CD4-positive, CD25-positive, alpha-beta regulatory T cell (primary cell): ENCODE measurements at regions not wholly inside any gene's neighbourhood (a gene's known extent, or its start where the extent isn't known, plus 50 kb on each side); places are given as distances from the start of the nearest gene placed in this dataset.
"Not testable (repeated sequence)": the region's sequence is repeated elsewhere in the genome, so short reads cannot be mapped to it uniquely, and the experiment has no call there.

Experiments
- ATAC-seq, 2 donors: fragments of 150-1000 bp; cut with Tn5 transposase; one replicate each; pipeline ENCODE4 v1.10.0; 2021; ENCODE audit warnings: low read depth in 2 of 2, moderate number of reproducible peaks in 2 of 2, moderate library complexity in 1 of 2
- DNase-seq, 3 donors: peaks; one replicate each; pipeline versions ENCODE4 v3.0.0 to v3.0.0-alpha.2; 2012 to 2022; ENCODE audit warnings: mixed read lengths in 1 of 3
- H3K27ac ChIP-seq: one replicate; pipeline ENCODE4 v1.7.0; 2013; ENCODE audit warnings: mild to moderate bottlenecking, low read length; ENCODE audit not compliant: insufficient read depth, poor library complexity, severe bottlenecking
- H3K27me3 ChIP-seq: one replicate; pipeline ENCODE4 v1.7.0; 2013; ENCODE audit warnings: low read length; ENCODE audit not compliant: control insufficient read depth, insufficient read depth
- H3K36me3 ChIP-seq: one replicate; pipeline ENCODE4 v1.7.0; 2013; ENCODE audit warnings: mild to moderate bottlenecking, low read length, moderate library complexity; ENCODE audit not compliant: control insufficient read depth, insufficient read depth
- H3K4me1 ChIP-seq: 2 replicates; pipeline ENCODE4 v1.7.0; 2013; ENCODE audit warnings: mild to moderate bottlenecking, low read length; ENCODE audit not compliant: insufficient read depth, control insufficient read depth, poor library complexity, severe bottlenecking
- H3K4me3 ChIP-seq: one replicate; pipeline ENCODE4 v1.7.0; 2013; ENCODE audit warnings: low read depth, mild to moderate bottlenecking, low read length, moderate library complexity
- H3K9me3 ChIP-seq, 2 experiments: 1 replicate in 1 of 2; 2 replicates in 1 of 2; pipeline ENCODE4 v1.7.0; 2013; ENCODE audit warnings: low read length in 2 of 2, mild to moderate bottlenecking in 1 of 2, moderate library complexity in 1 of 2; ENCODE audit not compliant: control insufficient read depth in 2 of 2
- H3K27ac Mint-ChIP-seq, 3 donors: one replicate each; pipeline ENCODE4 v1.8.0; 2020 to 2022; ENCODE audit warnings: mild to moderate bottlenecking in 3 of 3, mixed read lengths in 3 of 3, moderate library complexity in 2 of 3
- H3K27me3 Mint-ChIP-seq: one replicate; pipeline ENCODE4 v1.8.0; 2022; ENCODE audit warnings: mild to moderate bottlenecking, mixed read lengths
- H3K36me3 Mint-ChIP-seq: one replicate; pipeline ENCODE4 v1.8.0; 2020; ENCODE audit warnings: mixed read lengths
- H3K4me1 Mint-ChIP-seq, 4 donors: one replicate each; pipeline ENCODE4 v1.8.0; 2020 to 2022; ENCODE audit warnings: mixed read lengths in 4 of 4, mild to moderate bottlenecking in 1 of 4
- H3K4me3 Mint-ChIP-seq, 4 donors: one replicate each; pipeline ENCODE4 v1.8.0; 2020 to 2022; ENCODE audit warnings: mild to moderate bottlenecking in 4 of 4, mixed read lengths in 4 of 4, moderate library complexity in 3 of 4
- H3K9me3 Mint-ChIP-seq, 7 donors: one replicate each; pipeline ENCODE4 v1.8.0; 2020 to 2022; ENCODE audit warnings: mixed read lengths in 7 of 7, mild to moderate bottlenecking in 3 of 7, moderate library complexity in 2 of 7

DNA sequence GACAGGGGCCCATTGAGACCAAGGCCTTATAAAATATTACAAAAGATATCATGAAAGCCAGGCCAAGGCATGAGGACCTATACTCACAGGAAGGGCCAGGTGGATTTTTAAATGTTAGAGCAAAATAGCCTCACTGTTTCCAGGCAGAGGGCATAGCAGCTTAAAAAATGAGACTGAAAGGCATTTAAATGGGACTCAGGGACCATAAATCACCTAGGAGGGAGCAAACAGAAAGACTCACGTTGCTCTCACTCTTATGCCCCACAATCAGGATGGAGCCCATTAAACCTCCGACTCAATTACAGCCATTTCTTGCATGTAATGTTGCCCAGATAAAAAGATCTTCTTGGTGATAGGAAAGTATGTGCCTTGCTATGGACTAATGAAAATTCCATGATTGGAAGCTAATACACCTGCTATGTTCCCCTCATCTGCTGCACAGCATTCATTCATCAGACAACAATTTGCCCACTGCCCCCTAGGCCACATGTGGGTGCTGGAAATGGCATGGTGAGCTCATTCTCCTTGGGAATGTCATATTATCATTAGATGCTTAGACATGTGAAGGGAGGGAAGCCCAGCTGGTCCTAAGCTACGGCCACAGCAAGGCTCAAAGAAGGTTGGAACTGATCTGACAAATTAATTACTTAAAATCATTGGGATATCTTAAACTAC is 128.6 kb upstream of the GRIA1 start:
- Mint-ChIP-seq H3K4me3 (no peak overlapping the region), H3K4me1 (peaks cover 0 to 4% (median 0%) of the 10 kb centered on the region in 4 donors), H3K27me3 (no peaks in the 10 kb centered on the region), H3K9me3 (peaks cover 0 to 15% (median 6%) of the 10 kb centered on the region in 7 donors), H3K36me3 (no peaks in the 10 kb centered on the region), H3K27ac (no peak overlapping the region)
- no peaks in the 10 kb centered on the region for H3K36me3 ChIP-seq
- no peak for ATAC-seq
- DNase-seq = no peak
- H3K27ac ChIP-seq = no peak overlapping the region
- H3K9me3 ChIP-seq = no peaks in the 10 kb centered on the region
- no peak overlapping the region for H3K4me3 ChIP-seq
- H3K4me1 ChIP-seq = no peaks in the 10 kb centered on the region
- no peaks in the 10 kb centered on the region for H3K27me3 ChIP-seq

DNA sequence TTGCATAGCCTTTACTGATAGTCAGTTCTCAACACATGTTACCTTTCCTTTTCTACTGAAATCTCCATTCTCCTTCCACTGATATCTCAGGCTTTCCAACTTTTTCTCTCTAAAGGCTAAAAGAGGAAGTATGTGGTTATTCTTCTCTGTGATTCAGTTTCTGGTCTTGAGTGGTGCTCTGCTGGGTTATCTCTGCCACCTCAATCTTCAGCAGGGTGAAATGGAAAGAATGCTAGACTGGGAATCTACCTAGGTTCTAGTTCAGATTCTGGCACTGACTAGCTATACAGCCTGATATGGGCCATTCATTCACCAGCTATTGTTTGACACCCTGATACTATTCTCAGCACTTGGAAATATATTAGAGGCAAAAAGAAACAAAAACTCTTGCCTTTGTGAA is 124.9 kb upstream of the GRIA1 start:
- no peak overlapping the region for H3K27ac ChIP-seq
- H3K27me3 Mint-ChIP-seq = no peaks in the 10 kb centered on the region

DNA sequence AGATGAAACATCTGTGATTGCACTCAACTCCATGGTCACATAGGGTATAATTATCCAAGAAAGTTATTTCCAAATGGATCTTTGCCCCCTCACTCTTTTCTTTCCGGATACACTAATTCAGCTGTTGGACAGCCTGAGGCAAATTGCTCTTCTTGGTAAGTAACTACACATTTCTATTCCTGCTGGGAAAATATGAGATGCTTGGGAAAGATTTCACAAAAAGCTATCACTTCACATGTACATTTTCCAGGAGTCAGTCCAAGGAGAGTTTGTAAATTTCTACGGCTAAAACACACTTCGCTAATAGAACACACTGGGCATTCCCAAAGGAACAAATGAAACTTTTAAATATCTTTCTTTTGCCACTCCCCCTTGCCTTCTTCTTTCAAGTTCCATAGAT is 123.0 kb upstream of the GRIA1 start:
- no peak for DNase-seq
- no peaks in the 10 kb centered on the region for H3K27me3 Mint-ChIP-seq
- H3K9me3 Mint-ChIP-seq = peaks cover 2 to 13% (median 3%) of the 10 kb centered on the region in 7 donors
- H3K4me3 ChIP-seq = no peak overlapping the region
- H3K4me1 Mint-ChIP-seq = no peaks in the 10 kb centered on the region
- no peaks in the 10 kb centered on the region for H3K36me3 Mint-ChIP-seq
- ATAC-seq = no peak
- H3K4me1 ChIP-seq = no peaks in the 10 kb centered on the region
- no peak overlapping the region for H3K27ac ChIP-seq
- H3K9me3 ChIP-seq = no peaks in the 10 kb centered on the region
- no peak overlapping the region for H3K4me3 Mint-ChIP-seq
- no peaks in the 10 kb centered on the region for H3K36me3 ChIP-seq
- H3K27ac Mint-ChIP-seq = no peak overlapping the region
- no peaks in the 10 kb centered on the region for H3K27me3 ChIP-seq

More for the DNA sequence above, 124.9 kb upstream of the GRIA1 start:
- no peak for ATAC-seq
- H3K4me3 ChIP-seq = no peak overlapping the region
- peaks cover 2 to 13% (median 3%) of the 10 kb centered on the region in 7 donors for H3K9me3 Mint-ChIP-seq
- no peaks in the 10 kb centered on the region for H3K36me3 Mint-ChIP-seq
- no peaks in the 10 kb centered on the region for H3K9me3 ChIP-seq
- no peaks in the 10 kb centered on the region for H3K4me1 ChIP-seq
- no peaks in the 10 kb centered on the region for H3K36me3 ChIP-seq
- no peaks in the 10 kb centered on the region for H3K4me1 Mint-ChIP-seq
- no peak overlapping the region for H3K4me3 Mint-ChIP-seq
- H3K27me3 ChIP-seq = no peaks in the 10 kb centered on the region
- H3K27ac Mint-ChIP-seq = no peak overlapping the region
- DNase-seq = no peak

DNA sequence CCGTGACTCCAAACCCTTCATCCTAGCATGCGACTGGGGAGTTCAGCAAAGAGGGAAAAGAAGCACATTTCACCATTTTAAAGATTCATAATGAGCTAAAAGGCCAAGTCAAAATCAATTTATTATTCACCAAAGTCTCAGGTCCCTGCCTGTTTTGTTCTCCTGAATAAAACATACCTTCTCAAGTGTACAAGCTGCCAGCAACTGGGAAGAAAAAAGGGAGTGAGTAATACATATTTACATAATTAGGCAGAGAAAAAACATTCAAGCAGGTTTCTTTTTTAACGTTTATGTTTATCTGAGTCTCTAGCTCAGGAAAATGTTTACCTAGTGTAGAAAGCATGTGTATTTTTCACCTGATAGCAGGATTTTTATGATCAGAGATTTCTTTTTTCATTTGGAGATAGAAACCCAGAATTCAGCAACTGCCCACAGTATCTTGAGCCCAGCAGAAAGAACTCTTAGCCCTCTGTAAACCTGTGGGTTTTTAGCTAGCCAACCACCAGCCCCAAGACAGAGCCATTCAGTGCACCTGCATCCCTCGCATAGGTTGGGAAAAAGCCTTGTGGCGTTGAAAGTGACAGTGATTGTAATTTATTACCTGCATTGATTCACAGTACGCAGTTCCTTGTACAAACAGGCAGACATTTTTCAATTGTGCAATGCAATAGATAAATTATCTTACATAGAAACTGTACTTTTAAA is 117.9 kb upstream of the GRIA1 start:
- DNase-seq = no peak
- Histone ChIP-seq H3K36me3 (no peaks in the 10 kb centered on the region), H3K27me3 (no peaks in the 10 kb centered on the region), H3K9me3 (no peaks in the 10 kb centered on the region), H3K27ac (no peak overlapping the region), H3K4me3 (no peak overlapping the region), H3K4me1 (no peaks in the 10 kb centered on the region)
- no peaks in the 10 kb centered on the region for H3K36me3 Mint-ChIP-seq
- no peak overlapping the region for H3K4me3 Mint-ChIP-seq
- H3K4me1 Mint-ChIP-seq = no peaks in the 10 kb centered on the region
- peaks cover 6% of the 10 kb centered on the region for H3K27me3 Mint-ChIP-seq
- no peak for ATAC-seq
- no peak overlapping the region for H3K27ac Mint-ChIP-seq
- H3K9me3 Mint-ChIP-seq = peaks cover 0 to 7% (median 2%) of the 10 kb centered on the region in 7 donors

DNA sequence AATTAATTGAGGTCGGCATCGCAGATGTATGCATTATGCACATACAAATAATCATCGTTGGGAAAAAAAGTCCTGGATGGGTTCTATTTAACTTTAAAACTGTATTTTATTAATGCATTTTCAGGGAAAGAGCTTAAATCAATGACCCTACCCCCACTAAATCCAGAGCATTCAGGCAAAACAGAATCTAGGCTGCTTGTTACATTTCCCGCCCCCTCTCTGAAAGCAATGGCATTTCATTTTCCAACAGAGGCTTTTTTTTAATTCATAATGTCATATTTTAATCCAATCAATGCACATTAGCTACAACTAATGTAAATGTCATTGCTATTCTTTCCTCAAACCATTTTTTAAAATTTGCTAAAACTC is 117.4 kb upstream of the GRIA1 start:
- Mint-ChIP-seq H3K4me3 (no peak overlapping the region), H3K27ac (no peak overlapping the region), H3K4me1 (no peaks in the 10 kb centered on the region), H3K27me3 (peaks cover 6% of the 10 kb centered on the region), H3K36me3 (no peaks in the 10 kb centered on the region), H3K9me3 (peaks cover 0 to 6% (median 2%) of the 10 kb centered on the region in 7 donors)
- Histone ChIP-seq H3K27me3 (no peaks in the 10 kb centered on the region), H3K9me3 (no peaks in the 10 kb centered on the region), H3K27ac (no peak overlapping the region), H3K36me3 (no peaks in the 10 kb centered on the region), H3K4me1 (no peaks in the 10 kb centered on the region), H3K4me3 (no peak overlapping the region)
- no peak for ATAC-seq
- no peak for DNase-seq

DNA sequence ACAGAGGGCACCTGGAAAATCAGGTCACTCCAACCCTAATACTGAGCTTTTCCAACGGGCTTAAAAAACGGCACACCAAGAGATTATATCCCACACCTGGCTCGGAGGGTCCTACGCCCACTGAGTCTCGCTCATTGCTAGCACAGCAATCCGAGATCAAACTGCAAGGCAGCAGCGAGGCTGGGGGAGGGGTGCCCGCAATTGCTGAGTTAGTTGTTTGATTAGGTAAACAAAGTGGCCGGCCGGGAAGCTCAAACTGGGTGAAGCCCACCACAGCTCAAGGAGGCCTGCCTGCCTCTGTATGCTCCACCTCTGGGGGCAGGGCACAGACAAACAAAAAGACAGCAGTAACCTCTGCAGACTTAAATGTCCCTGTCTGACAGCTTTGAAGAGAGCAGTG is 108.8 kb upstream of the GRIA1 start:
- H3K4me1 Mint-ChIP-seq, H3K4me3 Mint-ChIP-seq, H3K4me3 ChIP-seq, ATAC-seq, H3K4me1 ChIP-seq, H3K36me3 Mint-ChIP-seq, DNase-seq, H3K9me3 ChIP-seq, H3K27me3 ChIP-seq, H3K27ac ChIP-seq, H3K27me3 Mint-ChIP-seq, H3K36me3 ChIP-seq, H3K27ac Mint-ChIP-seq: not testable (repeated sequence)
- peaks cover 0 to 13% (median 6%) of the 10 kb centered on the region in 7 donors for H3K9me3 Mint-ChIP-seq

DNA sequence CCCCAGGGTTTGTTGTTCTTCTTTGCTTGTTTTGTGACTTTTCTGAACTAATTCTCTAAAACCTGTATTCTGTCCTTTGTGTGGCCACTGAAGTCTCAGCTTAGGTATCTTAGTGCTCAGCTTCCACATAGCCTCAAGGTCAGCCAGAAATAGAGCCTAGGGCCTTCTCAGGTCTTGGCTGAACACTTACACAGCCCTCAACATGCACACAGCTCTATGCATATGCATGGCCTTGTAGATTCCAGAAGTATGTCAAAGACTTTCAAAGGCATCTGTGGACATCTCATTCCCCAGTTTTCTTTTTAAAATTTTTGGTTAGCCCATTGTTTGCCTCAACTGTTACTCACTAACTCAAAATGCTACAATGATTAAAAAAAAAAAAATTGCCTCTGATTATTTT is 99.9 kb upstream of the GRIA1 start:
- Histone ChIP-seq H3K4me1 (no peaks in the 10 kb centered on the region), H3K27me3 (no peaks in the 10 kb centered on the region), H3K9me3 (no peaks in the 10 kb centered on the region), H3K36me3 (no peaks in the 10 kb centered on the region), H3K27ac (no peak overlapping the region), H3K4me3 (no peak overlapping the region)
- no peak overlapping the region for H3K4me3 Mint-ChIP-seq
- H3K27ac Mint-ChIP-seq = no peak overlapping the region
- H3K4me1 Mint-ChIP-seq = no peaks in the 10 kb centered on the region
- H3K9me3 Mint-ChIP-seq = peaks cover 1 to 11% (median 4%) of the 10 kb centered on the region in 7 donors
- no peaks in the 10 kb centered on the region for H3K36me3 Mint-ChIP-seq
- H3K27me3 Mint-ChIP-seq = no peaks in the 10 kb centered on the region
- ATAC-seq = no peak
- no peak for DNase-seq

DNA sequence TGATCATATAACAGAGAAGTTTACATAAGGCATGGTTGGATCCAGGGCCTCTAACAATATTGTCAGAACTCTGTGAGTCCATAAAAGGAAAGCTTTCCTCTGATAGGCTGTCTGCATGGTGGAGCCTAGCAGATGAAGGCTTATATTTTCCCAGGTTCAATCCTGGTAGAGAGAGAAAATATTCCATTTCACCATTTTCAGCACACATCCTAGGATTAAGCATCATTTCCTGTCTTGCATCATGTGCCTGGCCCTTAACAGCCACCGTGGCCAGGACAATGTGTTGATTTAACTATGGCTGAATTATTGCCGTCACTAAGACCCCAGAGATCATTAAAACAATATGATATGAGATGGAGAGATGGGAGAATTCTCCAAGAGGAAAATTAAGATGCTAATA is 90.9 kb upstream of the GRIA1 start:
- H3K4me1 ChIP-seq = no peaks in the 10 kb centered on the region

More for the DNA sequence above, 90.9 kb upstream of the GRIA1 start:
- Histone ChIP-seq H3K27ac (no peak overlapping the region), H3K4me3 (no peak overlapping the region), H3K27me3 (no peaks in the 10 kb centered on the region), H3K36me3 (no peaks in the 10 kb centered on the region), H3K9me3 (peaks cover 0 to 4% of the 10 kb centered on the region in 2 experiments)
- Mint-ChIP-seq H3K4me3 (no peak overlapping the region), H3K27ac (no peak overlapping the region), H3K9me3 (peaks cover 0 to 7% (median 3%) of the 10 kb centered on the region in 7 donors), H3K4me1 (no peaks in the 10 kb centered on the region), H3K36me3 (no peaks in the 10 kb centered on the region), H3K27me3 (no peaks in the 10 kb centered on the region)
- no peak for ATAC-seq
- DNase-seq = no peak
